IMR-90 (cell line): ENCODE measurements at regions not wholly inside any gene's neighbourhood (a gene's known extent, or its start where the extent isn't known, plus 50 kb on each side); places are given as distances from the start of the nearest gene placed in this dataset.

ENCODE experiments used
- ATAC-seq: fragments of 200-7000 bp; cut with Tn5 transposase; 2 replicates; pipeline ENCODE4 v1.9.1; 2020; ENCODE audit warnings: low read depth, mild to moderate bottlenecking, moderate library complexity
- BruUV-seq: library from RNA; stranded (reverse); fragments of 400-500 nt; replicated peaks from 2 replicates; lab custom pipeline; 2021; lab: Mats Ljungman, UMichigan
- CTCF ChIA-PET: fragments of 300-600 bp; formaldehyde crosslinking; extraction: SDS; loops from one replicate; lab custom pipeline; 2021; ENCODE audit warnings: antibody characterized with exemption; lab: Yijun Ruan, JAX
- POLR2A ChIA-PET: fragments of 300-600 bp; sonication (Branson Sonifier 250); formaldehyde crosslinking; loops from one replicate; lab custom pipeline; 2022; ENCODE audit warnings: antibody characterized with exemption; ENCODE audit not compliant: unreplicated experiment; lab: Charles Lee
- DNase-seq: peaks from one replicate; pipeline ENCODE4 v3.0.0; 2013
- H2AFZ ChIP-seq: replicated peaks from 2 replicates; pipeline ENCODE3; 2013; ENCODE audit warnings: low read length, mild to moderate bottlenecking; ENCODE audit not compliant: poor library complexity
- H2AK5ac ChIP-seq: 2 replicates; pipeline ENCODE4 v1.6.1; 2013; ENCODE audit warnings: low read depth, low read length, inconsistent platforms
- H2AK9ac ChIP-seq: replicated peaks from 2 replicates; pipeline ENCODE3; 2013; ENCODE audit warnings: mild to moderate bottlenecking, low read depth, low read length, moderate library complexity; ENCODE audit not compliant: poor library complexity
- H2BK120ac ChIP-seq: 2 replicates; pipeline ENCODE4 v1.6.1; 2013; ENCODE audit warnings: low read depth, low read length, inconsistent platforms
- H2BK15ac ChIP-seq: 3 replicates; pipeline ENCODE4 v1.6.1; 2013; ENCODE audit warnings: low read depth, low read length, inconsistent platforms
- H2BK20ac ChIP-seq: 2 replicates; pipeline ENCODE4 v1.6.1; 2013; ENCODE audit warnings: low read depth, mild to moderate bottlenecking, inconsistent platforms, low read length, moderate library complexity
- H2BK5ac ChIP-seq: 2 replicates; pipeline ENCODE4 v1.6.1; 2013; ENCODE audit warnings: mild to moderate bottlenecking, low read depth, low read length, inconsistent platforms; ENCODE audit not compliant: poor library complexity, severe bottlenecking
- H3K14ac ChIP-seq: replicated peaks from 2 replicates; pipeline ENCODE4 v1.6.1; 2013; ENCODE audit warnings: low read depth, low read length, inconsistent platforms
- H3K18ac ChIP-seq: 2 replicates; pipeline ENCODE4 v1.6.1; 2013; ENCODE audit warnings: low read depth, low read length, control low read depth
- H3K23ac ChIP-seq: 2 replicates; pipeline ENCODE4 v1.6.1; 2013; ENCODE audit warnings: low read depth, low read length, inconsistent platforms
- H3K27ac ChIP-seq: 2 replicates; pipeline ENCODE4 v1.5.1; 2013; ENCODE audit warnings: mild to moderate bottlenecking, control low read depth, low read length; ENCODE audit not compliant: insufficient read depth
- H3K27me3 ChIP-seq: 2 replicates; pipeline ENCODE4 v1.6.1; 2013; ENCODE audit warnings: low read length; ENCODE audit not compliant: control insufficient read depth, insufficient read depth
- H3K36me3 ChIP-seq: 2 replicates; pipeline ENCODE4 v1.6.1; 2013; ENCODE audit warnings: low read length, mixed read lengths; ENCODE audit not compliant: control insufficient read depth, insufficient read depth
- H3K4ac ChIP-seq: 2 replicates; pipeline ENCODE4 v1.6.1; 2013; ENCODE audit warnings: low read depth, low read length, inconsistent platforms
- H3K4me1 ChIP-seq: 2 replicates; pipeline ENCODE4 v1.6.1; 2013; ENCODE audit warnings: low read length, mixed read lengths; ENCODE audit not compliant: control insufficient read depth, insufficient read depth
- H3K4me2 ChIP-seq: 2 replicates; pipeline ENCODE4 v1.6.1; 2013; ENCODE audit warnings: low read depth, mild to moderate bottlenecking, control low read depth, low read length, moderate library complexity
- H3K4me3 ChIP-seq: 2 replicates; pipeline ENCODE4 v1.5.1; 2013; ENCODE audit warnings: low read depth, mild to moderate bottlenecking, control low read depth, low read length, moderate library complexity; ENCODE audit not compliant: insufficient read depth
- H3K56ac ChIP-seq: 2 replicates; pipeline ENCODE4 v1.6.1; 2013; ENCODE audit warnings: low read length, inconsistent platforms; ENCODE audit not compliant: insufficient read depth; ENCODE audit errors: extremely low read depth
- H3K79me1 ChIP-seq, 2 experiments: 2 replicates each; pipeline ENCODE4 v1.6.1; 2013; ENCODE audit warnings: low read length in 2 of 2, inconsistent platforms in 1 of 2, low read depth in 1 of 2
- H3K9ac ChIP-seq: 2 replicates; pipeline ENCODE4 v1.6.1; 2013; ENCODE audit warnings: low read depth, low read length, control low read depth
- H3K9me1 ChIP-seq: 2 replicates; pipeline ENCODE4 v1.6.1; 2013; ENCODE audit warnings: low read length, inconsistent platforms; ENCODE audit not compliant: insufficient read depth
- H3K9me3 ChIP-seq: 2 replicates; pipeline ENCODE4 v1.6.1; 2013; ENCODE audit warnings: low read length; ENCODE audit not compliant: control insufficient read depth, insufficient read depth
- H4K20me1 ChIP-seq: 2 replicates; pipeline ENCODE4 v1.6.1; 2013; ENCODE audit warnings: low read length, inconsistent platforms; ENCODE audit not compliant: insufficient read depth
- H4K5ac ChIP-seq: 2 replicates; pipeline ENCODE4 v1.6.1; 2013; ENCODE audit warnings: mild to moderate bottlenecking, low read depth, low read length, control low read depth
- H4K8ac ChIP-seq, 2 experiments: 2 replicates each; pipeline ENCODE4 v1.6.1; 2013; ENCODE audit warnings: low read depth in 2 of 2, low read length in 2 of 2, control low read depth in 1 of 2, inconsistent platforms in 1 of 2
- H4K91ac ChIP-seq: 2 replicates; pipeline ENCODE4 v1.6.1; 2013; ENCODE audit warnings: low read depth, low read length, inconsistent platforms; ENCODE audit not compliant: insufficient read depth
- BHLHE40 ChIP-seq: fragments of 150-350 bp; IDR thresholded peaks from 2 replicates; pipeline ENCODE4 v1.6.1; 2016; ENCODE audit warnings: mild to moderate bottlenecking, low read depth, low read length
- CEBPB ChIP-seq: IDR thresholded peaks from 2 replicates; pipeline ENCODE4 v1.6.1; 2012; ENCODE audit warnings: low read depth, low read length, improper control_type of control experiment
- CHD1 ChIP-seq: IDR thresholded peaks from 2 replicates; pipeline ENCODE4 v1.6.1; 2012; ENCODE audit warnings: low read depth, low read length, improper control_type of control experiment
- ELK1 ChIP-seq: fragments of 150-350 bp; IDR thresholded peaks from 2 replicates; pipeline ENCODE4 v1.6.1; 2016; ENCODE audit warnings: low read depth, mild to moderate bottlenecking, low read length, moderate library complexity, borderline replicate concordance
- FOS ChIP-seq: fragments of 150-350 bp; IDR thresholded peaks from 2 replicates; pipeline ENCODE4 v1.6.1; 2016; ENCODE audit warnings: low read depth, low read length
- MAFK ChIP-seq: IDR thresholded peaks from 2 replicates; pipeline ENCODE4 v1.6.1; 2012; ENCODE audit warnings: low read depth, low read length, improper control_type of control experiment
- MAZ ChIP-seq: IDR thresholded peaks from 2 replicates; pipeline ENCODE4 v1.6.1; 2012; ENCODE audit warnings: low read depth, mild to moderate bottlenecking, low read length, improper control_type of control experiment, moderate library complexity, borderline replicate concordance
- MXI1 ChIP-seq: IDR thresholded peaks from 2 replicates; pipeline ENCODE4 v1.6.1; 2012; ENCODE audit warnings: low read depth, mild to moderate bottlenecking, low read length, moderate library complexity, borderline replicate concordance
- POLR2A ChIP-seq: IDR thresholded peaks from 2 replicates; pipeline ENCODE4 v1.6.1; 2012; ENCODE audit warnings: mild to moderate bottlenecking, low read depth, low read length
- RAD21 ChIP-seq: IDR thresholded peaks from 2 replicates; pipeline ENCODE4 v1.6.1; 2012; ENCODE audit warnings: low read length, improper control_type of control experiment
- RCOR1 ChIP-seq: IDR thresholded peaks from 2 replicates; pipeline ENCODE4 v1.6.1; 2012; ENCODE audit warnings: mild to moderate bottlenecking, low read length, improper control_type of control experiment; ENCODE audit not compliant: insufficient replicate concordance
- RFX5 ChIP-seq: IDR thresholded peaks from 2 replicates; pipeline ENCODE4 v1.8.0; 2012; ENCODE audit warnings: low read depth, mild to moderate bottlenecking, low read length, moderate library complexity
- SMC3 ChIP-seq: fragments of 150-350 bp; IDR thresholded peaks from 2 replicates; pipeline ENCODE4 v1.6.1; 2016; ENCODE audit warnings: low read depth, mild to moderate bottlenecking, antibody characterized with exemption, low read length, moderate library complexity
- USF2 ChIP-seq: fragments of 150-350 bp; IDR thresholded peaks from 2 replicates; pipeline ENCODE4 v1.6.1; 2017; ENCODE audit warnings: mild to moderate bottlenecking, antibody characterized with exemption, low read length, low read depth
- WGBS, 2 experiments: methylation state at CpG; one replicate each; pipeline versions ENCODE4 v1.1.5 to v1.1.7; 2013; ENCODE audit warnings: missing lambda C conversion rate in 2 of 2; ENCODE audit not compliant: insufficient read length in 1 of 2; ENCODE audit errors: extremely low coverage in 2 of 2; 5-methylcytosine and 5-hydroxymethylcytosine counted together
- dilution Hi-C: fragments of 300-500 bp; cut with HindIII; formaldehyde crosslinking; loops from one replicate; pipeline ENCODE4 v1.14.3; 2018; ENCODE audit warnings: low sequenced_read_pairs; ENCODE audit not compliant: unreplicated experiment
- in situ Hi-C: fragments of 300-500 bp; cut with MboI; formaldehyde crosslinking; loops from 3 replicates; pipeline ENCODE4 v1.14.3; 2019; ENCODE audit warnings: low sequenced_read_pairs, inconsistent platforms, mixed read lengths
- intact Hi-C: fragments of 100-400 bp; cut with micrococcal nuclease; formaldehyde crosslinking; loops from 2 replicates; pipeline ENCODE4 v1.10.0; 2022

- peaks cover 51 to 74% of the 10 kb centered on the region in 2 experiments for H3K79me1 ChIP-seq
- peak; percentile 55 for DNase-seq
- intact Hi-C loops = loop anchor here (5.0 kb wide), 1 partner anchor 40 kb away; no protein-coding TSS in a partner anchor
- no peak overlapping the region for H2BK20ac ChIP-seq
- no peaks in the 10 kb centered on the region for H3K9me3 ChIP-seq
- no TSS peak for BruUV-seq
- no peak overlapping the region for H3K14ac ChIP-seq
- H3K23ac ChIP-seq = 0 out of 2 replicates have a peak overlapping the region, but pooled peaks have one; percentile 10
- peak overlapping the region; percentile 17; the same call in 1 of the 2 replicates for H3K4me2 ChIP-seq
- TF ChIP-seq CHD1 (no peak), RAD21 (no peak), MAZ (no peak), USF2 (no peak), RCOR1 (no peak), ELK1 (no peak), CEBPB (no peak), BHLHE40 (no peak), POLR2A (no peak), RFX5 (no peak), MXI1 (no peak), SMC3 (no peak), MAFK (no peak), FOS (no peak)
- H3K4me1 ChIP-seq = peaks cover 9% of the 10 kb centered on the region
- no peak overlapping the region for H2BK15ac ChIP-seq
- H4K91ac ChIP-seq = no peak overlapping the region
- H2BK5ac ChIP-seq = no peak overlapping the region
- H4K20me1 ChIP-seq = peaks cover 59% of the 10 kb centered on the region
- H3K9me1 ChIP-seq = peaks cover 7% of the 10 kb centered on the region; the same call in 1 of the 2 replicates
- no peak overlapping the region for H3K4me3 ChIP-seq
- POLR2A ChIA-PET = no interaction called here
- H3K36me3 ChIP-seq = peaks cover 27% of the 10 kb centered on the region
- H4K5ac ChIP-seq = no peak overlapping the region
- no peak overlapping the region for H2AK9ac ChIP-seq
- H3K27me3 ChIP-seq = no peaks in the 10 kb centered on the region
- no peak overlapping the region for H3K27ac ChIP-seq
- no peak overlapping the region; the same call in 1 of the 2 replicates for H3K56ac ChIP-seq
- WGBS, 2 experiments = 20% methylated on average over 1 of the region's 3 CpGs; no CpG with 5 or more reads in 1 of the 2 experiments
- CTCF ChIA-PET = interaction anchor here (1.4 kb wide), 1 partner anchor 126 kb away, joined by 3 read pairs; no protein-coding TSS in a partner anchor
- H2AK5ac ChIP-seq = no peak overlapping the region
- H3K18ac ChIP-seq = no peak overlapping the region
- no peak overlapping the region for H3K4ac ChIP-seq
- no peak overlapping the region for H2AFZ ChIP-seq
- no peak overlapping the region for H3K9ac ChIP-seq
- dilution Hi-C loops = no loop called here
- in situ Hi-C loops = no loop called here
- H4K8ac ChIP-seq = no peak overlapping the region
- ATAC-seq = peak; percentile 48
- H2BK120ac ChIP-seq = no peak overlapping the region
These were observed 53.3 kb downstream of the TCF20 start for GRCh38 chr22:42217019-42217751.
